Glutamatergic neuron (in vitro differentiated cells): ENCODE measurements at regions not wholly inside any gene's neighbourhood (a gene's known extent, or its start where the extent isn't known, plus 50 kb on each side); places are given as distances from the start of the nearest gene placed in this dataset.
"Not testable (repeated sequence)": the region's sequence is repeated elsewhere in the genome, so short reads cannot be mapped to it uniquely, and the experiment has no call there.

Source experiments
- DNase-seq: peaks from one replicate; pipeline ENCODE4 v3.0.0; 2022
- H3K27ac Mint-ChIP-seq: one replicate; pipeline ENCODE4 v1.8.0; 2020; ENCODE audit warnings: mild to moderate bottlenecking, mixed read lengths, inconsistent platforms; ENCODE audit not compliant: unreplicated experiment
- H3K27me3 Mint-ChIP-seq: one replicate; pipeline ENCODE4 v1.8.0; 2020; ENCODE audit warnings: mild to moderate bottlenecking, moderate library complexity, mixed read lengths, inconsistent platforms; ENCODE audit not compliant: unreplicated experiment
- H3K36me3 Mint-ChIP-seq: one replicate; pipeline ENCODE4 v1.8.0; 2020; ENCODE audit warnings: mild to moderate bottlenecking, mixed read lengths, inconsistent platforms; ENCODE audit not compliant: unreplicated experiment
- H3K4me1 Mint-ChIP-seq: one replicate; pipeline ENCODE4 v1.8.0; 2020; ENCODE audit warnings: mild to moderate bottlenecking, low read depth, mixed read lengths, inconsistent platforms; ENCODE audit not compliant: unreplicated experiment
- H3K4me3 Mint-ChIP-seq: one replicate; pipeline ENCODE4 v1.8.0; 2020; ENCODE audit warnings: mild to moderate bottlenecking, mixed read lengths, inconsistent platforms; ENCODE audit not compliant: unreplicated experiment
- H3K9me3 Mint-ChIP-seq: one replicate; pipeline ENCODE4 v1.8.0; 2020; ENCODE audit warnings: mild to moderate bottlenecking, moderate library complexity, mixed read lengths, inconsistent platforms; ENCODE audit not compliant: unreplicated experiment
- CTCF ChIP-seq: fragments of 200-600 bp; sonication (generic); IDR thresholded peaks from one replicate; pipeline ENCODE4 v1.5.0; 2021; ENCODE audit not compliant: partially characterized antibody, unreplicated experiment

- peaks cover 2% of the 10 kb centered on the region for H3K27me3 Mint-ChIP-seq
- DNase-seq = no peak
- TF ChIP-seq CTCF = no peak
- H3K4me3 Mint-ChIP-seq = no peak overlapping the region
- H3K27ac Mint-ChIP-seq = no peak overlapping the region
- peaks cover 2% of the 10 kb centered on the region for H3K9me3 Mint-ChIP-seq
- peaks cover 14% of the 10 kb centered on the region for H3K4me1 Mint-ChIP-seq
- peaks cover 6% of the 10 kb centered on the region for H3K36me3 Mint-ChIP-seq
These were observed 78.4 kb upstream of the RBPJ start for GRCh38 chr4:26242451-26242850.

DNA sequence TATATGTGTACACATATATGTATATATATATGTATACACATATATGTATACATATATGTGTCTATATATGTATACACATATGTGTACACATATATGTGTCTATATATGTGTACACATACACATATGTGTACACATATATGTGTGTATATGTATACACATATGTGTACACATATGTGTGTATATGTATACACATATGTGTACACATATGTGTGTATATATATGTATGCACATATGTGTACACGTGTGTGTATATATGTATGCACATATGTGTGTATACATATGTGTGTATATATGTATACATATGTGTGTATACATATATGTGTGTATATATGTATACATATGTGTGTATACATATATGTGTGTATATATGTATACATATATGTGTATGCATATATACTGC is 76.7 kb upstream of the RBPJ start:
- not testable (repeated sequence) for H3K36me3 Mint-ChIP-seq, DNase-seq, H3K27me3 Mint-ChIP-seq, H3K4me1 Mint-ChIP-seq, H3K9me3 Mint-ChIP-seq, H3K4me3 Mint-ChIP-seq, H3K27ac Mint-ChIP-seq

GRCh38 chr4:26248647-26249046 is 72.2 kb upstream of the RBPJ start:
- peaks cover 6% of the 10 kb centered on the region for H3K36me3 Mint-ChIP-seq
- peaks cover 2% of the 10 kb centered on the region for H3K27me3 Mint-ChIP-seq
- H3K9me3 Mint-ChIP-seq = no peaks in the 10 kb centered on the region
- H3K4me3 Mint-ChIP-seq = no peak overlapping the region
- no peaks in the 10 kb centered on the region for H3K4me1 Mint-ChIP-seq
- no peak for TF ChIP-seq CTCF
- no peak for DNase-seq
- H3K27ac Mint-ChIP-seq = no peak overlapping the region

- Mint-ChIP-seq H3K4me3 (no peak overlapping the region), H3K27me3 (no peaks in the 10 kb centered on the region), H3K4me1 (no peaks in the 10 kb centered on the region), H3K9me3 (no peaks in the 10 kb centered on the region), H3K36me3 (no peaks in the 10 kb centered on the region), H3K27ac (no peak overlapping the region)
- no peak for DNase-seq
- TF ChIP-seq CTCF = no peak
These were observed 68.3 kb upstream of the RBPJ start for GRCh38 chr4:26252349-26253025.

GRCh38 chr4:26253968-26254367 is 66.8 kb upstream of the RBPJ start:
- Mint-ChIP-seq H3K36me3 (no peaks in the 10 kb centered on the region), H3K4me3 (no peak overlapping the region), H3K4me1 (no peaks in the 10 kb centered on the region), H3K27ac (no peak overlapping the region), H3K27me3 (no peaks in the 10 kb centered on the region), H3K9me3 (no peaks in the 10 kb centered on the region)
- no peak for DNase-seq
- no peak for TF ChIP-seq CTCF
